22Rv1 (cell line): ENCODE measurements at regions not wholly inside any gene's neighbourhood (a gene's known extent, or its start where the extent isn't known, plus 50 kb on each side); places are given as distances from the start of the nearest gene placed in this dataset.
"Not testable (repeated sequence)": the region's sequence is repeated elsewhere in the genome, so short reads cannot be mapped to it uniquely, and the experiment has no call there.

Source experiments
- H3K27ac ChIP-seq: fragments of 450-650 bp; 2 replicates; pipeline ENCODE4 v1.5.1; 2017
- ZFX ChIP-seq: fragments of 450-650 bp; IDR thresholded peaks from 2 replicates; pipeline ENCODE4 v1.6.1; 2017; ENCODE audit warnings: antibody characterized with exemption, borderline replicate concordance
- TF ChIP-seq, protein P1 (sequence below): fragments of 450-650 bp; IDR thresholded peaks from 2 replicates; pipeline ENCODE4 v1.5.1; 2017; ENCODE audit warnings: mild to moderate bottlenecking

DNA sequence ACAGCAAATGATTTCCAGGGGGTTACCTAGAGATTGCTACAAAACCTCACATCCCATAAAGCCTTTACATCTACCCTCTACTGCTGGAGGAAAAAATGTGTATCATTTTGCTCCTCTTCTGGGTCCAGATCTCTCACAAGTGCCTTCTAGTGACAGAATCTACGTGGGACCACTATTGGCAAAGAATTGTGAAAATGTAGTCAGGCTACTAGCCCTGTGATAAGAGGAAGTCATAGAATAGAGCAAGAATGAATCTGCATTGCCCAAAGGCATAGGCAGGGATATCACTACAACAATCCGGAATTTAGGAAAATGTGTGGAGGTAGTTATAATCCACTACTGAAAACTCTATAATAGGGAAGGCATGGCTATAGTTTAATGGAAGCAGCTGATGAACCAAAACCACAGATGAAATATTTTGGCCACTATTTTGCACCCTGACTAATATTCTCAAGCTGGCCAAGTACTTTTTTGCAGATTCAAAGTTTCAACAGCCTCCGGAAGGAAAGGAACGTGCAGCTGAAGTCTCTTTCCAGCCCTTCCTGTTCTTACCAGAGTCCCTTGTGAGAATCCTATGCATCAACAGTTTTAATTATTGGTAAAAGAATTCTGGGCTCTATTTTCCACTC lies 176.8 kb downstream of the PHLDA1 start:
- TF ChIP-seq, protein P1, sequence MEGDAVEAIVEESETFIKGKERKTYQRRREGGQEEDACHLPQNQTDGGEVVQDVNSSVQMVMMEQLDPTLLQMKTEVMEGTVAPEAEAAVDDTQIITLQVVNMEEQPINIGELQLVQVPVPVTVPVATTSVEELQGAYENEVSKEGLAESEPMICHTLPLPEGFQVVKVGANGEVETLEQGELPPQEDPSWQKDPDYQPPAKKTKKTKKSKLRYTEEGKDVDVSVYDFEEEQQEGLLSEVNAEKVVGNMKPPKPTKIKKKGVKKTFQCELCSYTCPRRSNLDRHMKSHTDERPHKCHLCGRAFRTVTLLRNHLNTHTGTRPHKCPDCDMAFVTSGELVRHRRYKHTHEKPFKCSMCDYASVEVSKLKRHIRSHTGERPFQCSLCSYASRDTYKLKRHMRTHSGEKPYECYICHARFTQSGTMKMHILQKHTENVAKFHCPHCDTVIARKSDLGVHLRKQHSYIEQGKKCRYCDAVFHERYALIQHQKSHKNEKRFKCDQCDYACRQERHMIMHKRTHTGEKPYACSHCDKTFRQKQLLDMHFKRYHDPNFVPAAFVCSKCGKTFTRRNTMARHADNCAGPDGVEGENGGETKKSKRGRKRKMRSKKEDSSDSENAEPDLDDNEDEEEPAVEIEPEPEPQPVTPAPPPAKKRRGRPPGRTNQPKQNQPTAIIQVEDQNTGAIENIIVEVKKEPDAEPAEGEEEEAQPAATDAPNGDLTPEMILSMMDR, result no peak
- TF ChIP-seq ZFX, result no peak
- H3K27ac ChIP-seq, result no peak overlapping the region

DNA sequence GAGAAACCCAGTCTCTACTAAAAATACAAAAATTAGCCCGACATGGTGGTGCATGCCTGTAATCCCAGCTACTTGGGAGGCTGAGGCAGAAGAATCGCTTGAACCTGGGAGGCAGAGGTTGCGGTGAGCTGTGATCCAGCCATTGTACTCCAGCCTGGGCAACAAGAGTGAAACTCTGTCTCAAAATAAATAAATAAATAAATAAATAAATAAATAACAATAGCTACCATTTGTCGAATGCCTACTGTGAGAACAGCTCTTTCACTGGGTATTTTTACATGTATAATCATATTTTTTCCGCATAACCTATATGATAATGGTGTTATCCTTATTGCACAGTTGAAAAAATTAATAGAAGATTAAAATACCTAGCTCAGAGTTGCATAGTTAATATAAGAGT lies 177.4 kb downstream of the PHLDA1 start:
- not testable (repeated sequence) for H3K27ac ChIP-seq

DNA sequence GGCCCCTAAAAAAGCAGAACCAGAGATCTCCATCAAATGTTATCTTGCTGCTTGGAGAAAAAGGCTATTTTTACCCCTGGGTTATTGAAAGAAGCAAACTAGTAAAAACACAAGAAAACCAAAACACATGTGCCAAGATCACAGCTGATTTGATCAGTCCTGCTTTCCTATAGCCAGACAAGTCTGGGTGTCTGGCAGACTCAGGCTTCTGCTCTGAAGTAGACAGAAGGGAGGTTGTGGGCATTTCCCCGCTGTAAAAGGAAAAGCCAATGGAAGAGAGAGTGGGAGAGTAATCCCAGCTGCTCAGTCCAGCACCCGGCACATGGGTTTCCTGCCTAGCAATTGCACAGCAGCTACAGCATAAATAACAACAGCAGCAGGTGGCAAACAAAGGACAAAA lies 177.9 kb downstream of the PHLDA1 start:
- H3K27ac ChIP-seq, result no peak overlapping the region
- no peak for TF ChIP-seq ZFX
- TF ChIP-seq, protein P1, result no peak

DNA sequence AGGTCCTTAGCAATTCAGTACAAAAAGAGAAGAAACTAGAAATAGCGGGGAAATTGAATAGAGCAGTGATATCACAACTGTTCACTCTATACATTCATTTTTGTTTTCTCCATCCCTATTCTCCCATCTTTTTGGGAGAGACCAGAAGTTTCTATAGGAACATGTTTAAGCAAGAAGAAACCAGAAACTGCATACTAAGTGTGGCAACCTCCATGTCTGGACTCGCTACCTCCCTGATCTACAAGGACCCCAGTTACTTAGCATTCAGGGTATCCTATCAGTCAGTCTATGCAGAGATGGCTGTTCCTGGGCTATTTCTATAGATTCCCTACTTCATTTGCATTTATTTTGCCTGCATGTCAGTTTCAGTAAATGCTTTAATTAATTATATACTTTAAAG lies 178.6 kb downstream of the PHLDA1 start:
- H3K27ac ChIP-seq, result no peak overlapping the region
- TF ChIP-seq, protein P1, result no peak
- no peak for TF ChIP-seq ZFX

DNA sequence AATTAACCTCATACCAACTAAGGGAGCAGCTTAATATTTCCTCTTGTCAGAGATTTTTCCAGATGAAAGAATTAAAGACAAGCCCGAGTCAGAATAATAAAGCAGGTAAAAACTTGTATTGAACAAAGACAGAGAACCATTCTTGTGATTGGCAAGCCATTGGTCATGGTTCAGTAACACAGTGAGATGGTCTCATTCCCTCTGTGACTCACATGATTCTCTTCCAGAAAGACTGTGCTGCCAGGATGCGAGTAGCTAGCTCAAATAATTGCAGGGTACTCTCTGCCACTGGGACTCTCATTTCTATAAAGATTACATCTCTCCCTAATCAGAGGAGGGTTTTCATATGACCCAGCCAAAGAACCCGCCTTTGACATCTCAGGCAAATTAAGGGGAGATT lies 179.4 kb downstream of the PHLDA1 start:
- no peak for TF ChIP-seq ZFX
- TF ChIP-seq, protein P1, result no peak

DNA sequence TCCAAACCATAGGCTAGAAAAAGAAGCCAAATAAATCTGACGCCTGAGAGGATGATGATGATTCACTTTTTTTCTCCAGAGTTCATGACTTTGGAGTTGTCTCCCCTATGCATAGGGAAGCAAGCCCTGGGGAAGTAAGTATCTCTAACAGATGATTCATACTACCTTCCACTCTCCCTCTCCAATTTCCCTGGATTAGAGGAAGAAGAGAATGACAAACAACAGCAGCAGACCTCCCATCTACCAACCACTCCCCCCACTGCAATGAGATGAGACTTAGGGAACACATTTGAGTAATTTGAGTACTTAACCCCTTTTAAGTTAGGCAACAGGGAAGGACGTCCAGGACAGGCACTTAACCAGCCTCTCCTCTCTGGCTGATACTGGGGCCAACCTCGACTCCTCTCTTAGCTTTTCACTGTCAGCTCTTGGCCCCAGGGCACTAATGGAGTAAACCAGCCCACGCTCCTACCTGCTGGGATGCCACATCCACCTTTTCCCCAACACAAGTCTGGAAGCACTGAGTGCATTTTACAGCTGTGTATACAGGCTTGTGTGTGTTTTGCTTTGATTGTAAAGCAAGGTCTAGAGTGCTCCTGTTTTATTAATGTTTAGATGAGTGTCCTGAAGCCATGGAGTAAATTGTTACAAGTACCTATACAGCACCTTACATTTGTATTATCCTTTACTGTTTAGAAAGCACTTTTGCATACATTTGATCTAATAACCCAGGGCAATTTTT lies 180.7 kb downstream of the PHLDA1 start:
- TF ChIP-seq ZFX, result no peak
- TF ChIP-seq, protein P1, result no peak
- H3K27ac ChIP-seq, result no peak overlapping the region

More for the DNA sequence above, 179.4 kb downstream of the PHLDA1 start:
- no peak overlapping the region for H3K27ac ChIP-seq

DNA sequence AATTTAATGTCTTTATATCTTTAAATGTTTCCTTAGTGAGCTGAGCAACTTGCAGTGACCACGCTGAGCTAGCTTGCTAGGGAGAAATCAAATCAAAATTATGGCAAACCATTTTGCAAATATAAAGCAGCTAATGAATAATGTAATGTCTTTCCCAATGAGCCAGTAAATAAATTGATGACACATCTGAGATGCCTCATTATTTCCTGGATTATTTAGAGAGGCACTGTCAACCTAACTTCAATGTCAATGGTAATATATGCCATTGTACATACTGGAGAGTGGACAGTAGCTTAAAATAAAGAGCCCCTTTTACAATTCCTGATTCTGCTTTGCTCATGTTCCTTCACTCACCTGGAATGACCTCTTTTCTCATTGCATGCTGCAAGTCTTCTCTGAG lies 182.6 kb downstream of the PHLDA1 start:
- H3K27ac ChIP-seq, result no peak overlapping the region
- TF ChIP-seq, protein P1, result no peak
- TF ChIP-seq ZFX, result no peak

DNA sequence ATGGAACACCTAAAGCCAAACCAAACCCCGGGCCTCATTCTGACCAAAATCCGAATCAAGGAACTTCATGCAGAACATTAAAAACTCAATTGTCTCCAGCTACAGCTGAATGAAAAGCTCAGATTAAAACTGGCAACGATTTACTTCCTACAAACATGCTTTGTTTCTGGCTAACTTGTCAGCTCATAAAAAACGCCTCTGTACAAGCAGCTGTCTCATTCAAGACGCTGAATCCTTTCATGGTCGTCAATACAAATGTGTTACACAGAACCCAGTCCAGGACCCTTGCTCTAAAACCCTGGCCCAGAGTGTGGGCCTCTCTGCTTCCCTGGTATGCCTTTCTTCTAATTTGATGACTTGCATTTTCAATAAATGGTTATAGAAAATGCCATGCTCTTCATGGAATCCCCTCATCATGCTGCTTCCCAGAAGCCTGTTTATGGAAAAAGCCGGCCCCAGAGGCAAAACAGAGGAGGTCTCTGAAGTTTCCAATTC lies 183.1 kb downstream of the PHLDA1 start:
- H3K27ac ChIP-seq, result no peak overlapping the region
- TF ChIP-seq ZFX, result no peak
- TF ChIP-seq, protein P1, result no peak
